HG03457 (cell line): ENCODE measurements at regions not wholly inside any gene's neighbourhood (a gene's known extent, or its start where the extent isn't known, plus 50 kb on each side); places are given as distances from the start of the nearest gene placed in this dataset.

Experiments used
- ATAC-seq: cut with Tn5 transposase; IDR thresholded peaks from one replicate; pipeline ENCODE4 v1.9.1; 2021; ENCODE audit warnings: moderate number of reproducible peaks; ENCODE audit not compliant: unreplicated experiment

DNA sequence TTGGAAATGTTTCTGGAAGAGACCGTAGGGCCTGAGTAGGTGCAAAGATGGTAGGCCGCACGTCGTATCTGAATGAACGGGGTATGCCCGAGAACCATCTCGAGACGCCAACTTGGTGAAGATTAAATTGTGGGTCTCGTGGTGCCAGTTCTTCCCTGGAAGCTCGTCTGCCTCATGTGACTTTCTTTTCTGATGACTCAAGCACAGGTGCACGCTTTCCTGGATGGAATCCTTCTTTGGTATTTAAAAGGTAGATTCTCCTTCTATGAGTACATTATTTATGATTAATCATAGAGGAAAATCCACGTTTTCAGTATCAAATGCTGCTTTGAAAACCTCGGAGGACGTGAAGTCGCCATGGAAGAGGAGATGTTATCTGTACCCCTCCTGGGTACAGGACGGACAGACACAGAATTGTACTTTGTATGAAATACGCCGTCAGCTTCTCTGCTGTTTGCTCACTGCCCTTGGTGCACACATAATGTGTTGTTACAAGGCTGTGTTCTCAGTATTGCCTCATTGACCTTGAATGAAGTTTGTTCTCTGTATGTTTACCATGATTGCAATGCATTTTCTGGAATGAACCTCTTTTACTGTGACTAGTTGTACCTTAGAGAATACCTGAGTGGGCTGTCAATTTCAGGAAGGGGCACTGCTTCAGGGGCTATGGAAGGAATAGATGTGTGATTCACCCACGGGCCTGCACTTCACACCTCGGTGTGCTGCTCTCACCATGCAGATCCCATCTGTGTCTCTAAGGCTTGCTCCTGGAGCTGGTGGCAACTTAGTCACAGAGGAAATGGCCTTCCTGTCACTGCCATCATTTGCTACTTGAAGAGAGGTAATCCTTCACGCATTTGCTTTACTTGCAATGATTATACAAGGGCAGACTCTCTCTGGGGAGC lies 137.3 kb upstream of the RTL1 start:
- ATAC-seq, result no peak

DNA sequence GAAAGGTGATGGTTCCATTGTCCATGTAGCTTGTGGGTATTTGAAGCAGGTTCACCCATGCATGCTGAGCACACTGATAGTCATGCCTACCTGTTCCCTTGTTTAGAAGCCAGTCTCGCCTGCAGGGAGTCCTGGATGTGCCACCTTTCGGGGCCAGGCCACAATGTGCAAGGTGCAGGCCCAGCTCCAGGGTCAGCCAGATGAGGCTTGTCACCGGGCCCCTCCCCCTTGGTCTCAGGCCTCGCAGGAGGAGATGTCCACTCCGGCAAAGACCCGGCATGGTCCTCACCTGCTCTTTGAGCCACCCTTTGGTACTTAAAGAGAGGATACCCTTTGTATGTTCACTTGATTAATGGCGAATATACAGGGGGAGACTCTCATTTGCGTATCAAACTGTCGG lies 140.4 kb upstream of the RTL1 start:
- ATAC-seq, result no peak

GRCh38 chr14:101044741-101045140 lies 141.2 kb upstream of the RTL1 start:
- no peak for ATAC-seq

DNA sequence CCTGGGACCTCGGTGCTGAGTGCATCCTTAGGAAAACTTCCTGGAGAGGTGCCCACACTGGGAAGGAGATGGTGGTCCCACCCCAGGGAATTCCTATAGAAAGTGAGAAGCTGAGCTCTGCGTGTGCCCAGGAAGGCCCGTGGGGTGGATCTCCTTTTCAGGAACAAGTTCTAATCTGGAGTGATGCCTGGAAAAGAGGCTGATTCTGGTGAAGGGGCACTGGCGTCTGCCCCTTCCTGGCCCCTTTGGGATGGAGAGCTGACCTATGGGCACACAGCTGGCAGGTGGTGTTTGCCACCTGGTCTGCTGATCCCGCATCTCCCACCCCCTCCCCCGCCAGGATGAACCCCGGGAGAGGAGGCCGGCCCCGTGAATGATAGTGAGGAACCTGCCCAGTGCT lies 142.0 kb upstream of the RTL1 start:
- ATAC-seq, result no peak

- ATAC-seq, result no peak
Measured at GRCh38 chr14:101046071-101046470, 142.5 kb upstream of the RTL1 start.

DNA sequence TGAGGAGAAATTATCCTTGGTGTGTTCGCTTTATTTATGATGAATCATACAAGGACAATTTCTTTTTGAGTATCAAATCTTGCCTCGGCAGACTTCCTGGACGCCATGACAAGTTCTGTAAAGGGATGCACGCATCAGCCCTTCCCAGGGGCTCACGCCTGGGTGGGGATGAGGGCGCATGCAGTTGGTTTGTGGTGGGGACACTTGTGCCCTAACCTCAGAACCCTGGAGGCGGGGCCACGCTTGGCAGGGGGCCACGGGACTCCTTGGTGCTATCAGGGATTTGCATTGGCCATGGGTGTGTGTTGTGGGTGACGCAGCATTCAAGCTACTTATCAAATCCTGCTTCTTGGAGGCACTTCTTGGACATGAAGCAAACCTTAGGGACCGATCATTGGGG lies 143.8 kb upstream of the RTL1 start:
- no peak for ATAC-seq

DNA sequence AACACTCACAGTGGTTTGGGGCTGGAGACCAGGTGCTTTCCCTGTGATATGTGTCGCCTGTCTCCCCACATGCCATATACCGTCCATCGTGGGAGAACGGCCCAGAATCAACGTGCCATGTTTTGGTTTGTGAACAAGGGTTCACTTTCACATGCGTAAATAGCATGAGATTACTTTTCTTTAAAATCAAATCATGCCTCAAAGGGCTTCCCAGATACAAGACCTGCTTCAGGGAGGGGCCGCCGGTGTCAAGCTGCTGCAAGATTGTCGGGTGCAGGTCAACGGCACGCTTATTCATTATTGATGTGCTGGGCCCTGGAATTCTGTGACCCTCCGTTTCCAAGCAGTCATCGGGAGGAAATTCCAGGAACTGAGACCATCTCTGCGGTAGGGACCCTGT lies 145.2 kb upstream of the RTL1 start:
- ATAC-seq, result no peak

GRCh38 chr14:101049511-101049910 lies 146.0 kb upstream of the RTL1 start:
- no peak for ATAC-seq

DNA sequence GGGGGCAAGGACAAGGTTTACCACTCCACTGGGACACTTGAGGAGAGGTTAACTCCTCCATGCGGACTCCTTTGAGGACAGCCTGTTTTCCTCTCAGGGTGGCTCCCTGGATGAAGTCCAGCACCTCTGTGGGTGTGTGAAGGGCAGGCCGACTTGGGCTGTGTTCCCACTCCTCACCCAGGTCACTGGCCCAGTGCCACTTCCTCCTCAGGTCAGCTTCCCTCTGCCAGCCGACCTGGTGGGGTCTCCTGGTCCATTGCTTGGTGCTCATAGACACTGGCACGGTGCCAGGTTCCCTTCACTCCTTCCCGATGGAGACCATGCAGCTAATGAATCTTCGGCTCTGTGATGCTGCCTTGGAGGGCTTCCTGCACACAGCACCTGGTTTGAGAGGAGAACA lies 146.4 kb upstream of the RTL1 start:
- ATAC-seq, result no peak

- ATAC-seq, result no peak
Measured at GRCh38 chr14:101050901-101051490, 147.5 kb upstream of the RTL1 start.

GRCh38 chr14:101054671-101055070 lies 151.1 kb upstream of the RTL1 start:
- ATAC-seq, result no peak

DNA sequence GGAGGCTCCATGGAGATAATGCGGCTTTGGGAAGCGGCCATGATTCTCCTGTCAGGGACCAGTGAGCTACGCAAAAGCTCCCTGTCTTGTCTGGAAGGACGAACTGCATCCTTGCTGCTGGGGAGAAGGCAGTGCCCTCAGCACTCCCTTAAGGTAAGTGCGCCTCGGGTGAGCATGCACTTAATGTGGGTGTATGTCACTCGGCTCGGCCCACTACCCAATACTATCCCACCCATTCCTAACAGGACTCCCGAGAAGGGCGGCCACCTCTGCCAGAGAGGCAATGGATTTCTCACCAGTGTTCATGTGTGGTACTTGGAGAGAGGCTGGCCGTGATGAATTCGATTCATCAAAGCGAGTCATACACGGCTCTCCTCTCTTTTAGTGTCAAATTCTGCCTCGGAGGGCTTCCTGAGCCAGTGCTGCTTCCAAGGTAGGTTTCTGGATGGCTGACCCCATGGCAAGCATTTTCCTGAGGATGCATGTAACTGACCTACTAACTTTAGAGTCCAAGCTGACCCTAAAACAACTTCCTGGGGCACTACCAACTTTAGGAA lies 151.7 kb upstream of the RTL1 start:
- ATAC-seq, result no peak

- no peak for ATAC-seq
Measured at GRCh38 chr14:101055776-101056374, 152.4 kb upstream of the RTL1 start.

- ATAC-seq, result no peak
Measured at GRCh38 chr14:101056446-101056845, 152.9 kb upstream of the RTL1 start.

GRCh38 chr14:101057394-101057793 lies 153.9 kb upstream of the RTL1 start:
- no peak for ATAC-seq

- ATAC-seq, result no peak
Measured at GRCh38 chr14:101058571-101058970, 155.0 kb upstream of the RTL1 start.

DNA sequence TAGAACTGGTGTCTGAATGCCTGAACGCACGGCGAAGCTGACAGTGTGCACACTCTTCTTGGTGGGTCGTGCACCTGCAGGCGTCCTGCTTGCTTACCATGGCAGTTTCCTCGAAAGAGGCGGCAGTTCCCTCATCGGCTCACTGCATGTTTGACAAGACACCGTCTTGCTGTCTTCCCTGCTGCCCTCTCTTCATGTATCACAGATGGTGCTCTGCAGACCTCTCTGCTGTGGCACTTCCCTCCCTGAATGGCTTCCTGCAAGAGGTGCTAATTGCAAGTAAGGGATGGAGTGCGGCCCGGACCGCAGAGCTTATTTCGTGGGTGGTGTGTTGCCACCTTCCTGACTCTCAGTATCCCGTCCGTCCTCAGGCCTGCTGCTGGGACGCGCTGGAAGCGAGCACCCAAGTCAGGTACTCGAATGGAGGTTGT lies 156.7 kb upstream of the RTL1 start:
- ATAC-seq, result no peak

GRCh38 chr14:101061411-101062064 lies 158.0 kb upstream of the RTL1 start:
- ATAC-seq, result no peak

- no peak for ATAC-seq
Measured at GRCh38 chr14:101062065-101062450, 158.5 kb upstream of the RTL1 start.

GRCh38 chr14:101062601-101063000 lies 159.1 kb upstream of the RTL1 start:
- ATAC-seq, result no peak

GRCh38 chr14:101063121-101063520 lies 159.6 kb upstream of the RTL1 start:
- no peak for ATAC-seq
